Naive B cell (primary cell): ENCODE measurements at regions not wholly inside any gene's neighbourhood (a gene's known extent, or its start where the extent isn't known, plus 50 kb on each side); places are given as distances from the start of the nearest gene placed in this dataset.

Source experiments
- ATAC-seq, 2 donors: fragments of 150-1000 bp; cut with Tn5 transposase; 2 replicates each; pipeline ENCODE4 v1.10.0; 2021; ENCODE audit warnings: low read depth in 2 of 2, mild to moderate bottlenecking in 2 of 2, moderate library complexity in 2 of 2
- DNase-seq: peaks from one replicate; pipeline ENCODE4 v3.0.0; 2022
- H3K27ac Mint-ChIP-seq, 6 donors: one replicate each; pipeline ENCODE4 v1.8.0; 2020 to 2022; ENCODE audit warnings: mild to moderate bottlenecking in 6 of 6, mixed read lengths in 6 of 6, moderate library complexity in 5 of 6, inconsistent platforms in 2 of 6
- H3K27me3 Mint-ChIP-seq, 3 donors: one replicate each; pipeline ENCODE4 v1.8.0; 2021 to 2022; ENCODE audit warnings: mixed read lengths in 3 of 3, mild to moderate bottlenecking in 1 of 3
- H3K36me3 Mint-ChIP-seq, 2 donors: one replicate each; pipeline ENCODE4 v1.8.0; 2020 to 2022; ENCODE audit warnings: mixed read lengths in 2 of 2, inconsistent platforms in 1 of 2, mild to moderate bottlenecking in 1 of 2
- H3K4me1 Mint-ChIP-seq, 3 donors: one replicate each; pipeline ENCODE4 v1.8.0; 2020 to 2022; ENCODE audit warnings: mixed read lengths in 3 of 3, inconsistent platforms in 1 of 3, mild to moderate bottlenecking in 1 of 3, moderate library complexity in 1 of 3
- H3K4me3 Mint-ChIP-seq, 8 donors: one replicate each; pipeline ENCODE4 v1.8.0; 2020 to 2022; ENCODE audit warnings: mild to moderate bottlenecking in 8 of 8, mixed read lengths in 8 of 8, moderate library complexity in 8 of 8, inconsistent platforms in 2 of 8
- H3K9me3 Mint-ChIP-seq, 7 donors: one replicate each; pipeline ENCODE4 v1.8.0; 2020 to 2022; ENCODE audit warnings: mixed read lengths in 7 of 7, mild to moderate bottlenecking in 5 of 7, inconsistent platforms in 2 of 7, moderate library complexity in 1 of 7

DNA sequence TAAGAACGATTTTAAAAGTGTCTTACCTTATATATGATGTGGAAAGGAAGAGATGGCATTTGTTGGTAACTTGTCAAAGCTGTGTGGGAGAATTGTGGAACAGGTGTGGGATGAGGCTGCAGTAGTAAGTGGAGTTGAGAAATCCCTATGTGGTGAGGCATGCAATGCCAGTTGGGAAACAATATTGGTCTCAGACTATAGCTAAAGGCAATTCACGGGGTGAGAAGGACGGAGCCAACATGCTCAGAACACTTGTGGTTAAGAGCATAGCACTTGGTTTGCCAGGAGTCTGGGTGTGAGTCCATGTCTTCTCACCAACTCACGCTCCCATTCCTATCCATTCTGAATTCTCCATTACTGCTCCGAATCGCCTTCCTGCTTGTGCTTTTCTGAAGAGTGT is 615.6 kb upstream of the ADAMTS9 start:
- peaks cover 0 to 11% (median 4%) of the 10 kb centered on the region in 7 donors for H3K9me3 Mint-ChIP-seq
- no peak overlapping the region for H3K27ac Mint-ChIP-seq
- no peak overlapping the region for H3K4me3 Mint-ChIP-seq
- H3K4me1 Mint-ChIP-seq = no peaks in the 10 kb centered on the region
- ATAC-seq (no peak), DNase-seq (no peak)
- no peaks in the 10 kb centered on the region for H3K27me3 Mint-ChIP-seq
- H3K36me3 Mint-ChIP-seq = no peaks in the 10 kb centered on the region

DNA sequence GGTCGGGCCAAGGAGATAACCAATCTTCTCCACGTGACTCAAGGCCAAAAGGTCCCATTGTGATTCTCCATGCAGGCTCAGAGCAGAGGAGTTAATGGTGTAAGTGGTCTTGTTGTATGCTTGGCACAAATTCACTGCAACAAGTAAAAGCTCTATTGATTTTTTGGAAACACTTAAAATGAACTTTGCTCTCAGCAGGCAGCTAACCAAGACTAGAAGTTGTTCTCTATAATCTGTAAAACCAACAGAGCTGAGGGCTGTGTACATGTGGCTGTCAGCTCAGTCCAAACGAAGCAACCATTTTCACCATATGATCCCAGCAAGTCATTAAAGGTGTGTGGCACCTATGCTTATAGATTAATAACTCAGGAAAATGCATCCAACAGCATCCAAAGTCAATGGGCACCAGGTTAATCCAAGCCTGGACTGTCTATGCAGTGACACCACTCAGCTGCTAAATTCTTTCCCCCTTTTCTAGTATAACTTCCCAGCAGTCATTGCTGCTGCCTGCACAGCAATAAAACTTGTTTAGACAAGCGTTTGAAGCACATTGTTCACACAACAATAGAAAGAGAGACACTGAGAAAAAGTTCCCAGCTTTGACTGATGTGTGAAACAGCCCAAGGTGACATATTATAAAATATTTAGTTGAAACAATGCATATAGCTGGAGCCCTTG is 603.8 kb upstream of the ADAMTS9 start:
- no peaks in the 10 kb centered on the region for H3K27me3 Mint-ChIP-seq
- no peak overlapping the region for H3K4me3 Mint-ChIP-seq
- DNase-seq = no peak
- H3K27ac Mint-ChIP-seq = no peak overlapping the region
- H3K4me1 Mint-ChIP-seq = no peaks in the 10 kb centered on the region
- no peaks in the 10 kb centered on the region for H3K36me3 Mint-ChIP-seq
- H3K9me3 Mint-ChIP-seq = peaks cover 0 to 6% (median 3%) of the 10 kb centered on the region in 7 donors
- ATAC-seq = no peak

- DNase-seq = no peak
- peaks cover 0 to 15% (median under 1%) of the 10 kb centered on the region in 7 donors for H3K9me3 Mint-ChIP-seq
- ATAC-seq = no peak
- H3K4me3 Mint-ChIP-seq = no peak overlapping the region
- no peaks in the 10 kb centered on the region for H3K27me3 Mint-ChIP-seq
- H3K4me1 Mint-ChIP-seq = no peaks in the 10 kb centered on the region
- no peaks in the 10 kb centered on the region for H3K36me3 Mint-ChIP-seq
- H3K27ac Mint-ChIP-seq = no peak overlapping the region
Observed at GRCh38 chr3:65288776-65289175, 601.0 kb upstream of the ADAMTS9 start.

DNA sequence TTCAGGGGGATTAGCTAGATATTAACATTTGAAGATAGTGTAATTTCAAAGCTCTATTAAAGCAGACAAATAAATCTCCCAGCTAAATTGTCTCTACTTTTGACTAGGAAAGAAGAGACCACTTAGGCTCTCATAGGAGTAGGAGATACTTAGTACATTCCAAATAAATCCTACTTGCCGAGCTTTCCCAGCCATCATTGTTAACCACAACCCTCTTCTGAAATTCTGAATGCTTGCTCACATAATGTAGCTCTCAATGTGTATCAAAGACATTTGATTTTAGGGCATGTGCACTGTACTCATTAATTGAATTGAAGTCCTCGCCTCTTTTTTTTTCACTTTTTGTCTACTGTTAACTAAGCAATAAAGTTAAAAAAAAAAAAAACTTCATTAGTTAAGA is 598.2 kb upstream of the ADAMTS9 start:
- no peaks in the 10 kb centered on the region for H3K36me3 Mint-ChIP-seq
- peaks cover 0 to 16% (median 2%) of the 10 kb centered on the region in 7 donors for H3K9me3 Mint-ChIP-seq
- no peaks in the 10 kb centered on the region for H3K4me1 Mint-ChIP-seq
- ATAC-seq (no peak), DNase-seq (no peak)
- no peak overlapping the region for H3K27ac Mint-ChIP-seq
- no peak overlapping the region for H3K4me3 Mint-ChIP-seq
- no peaks in the 10 kb centered on the region for H3K27me3 Mint-ChIP-seq

DNA sequence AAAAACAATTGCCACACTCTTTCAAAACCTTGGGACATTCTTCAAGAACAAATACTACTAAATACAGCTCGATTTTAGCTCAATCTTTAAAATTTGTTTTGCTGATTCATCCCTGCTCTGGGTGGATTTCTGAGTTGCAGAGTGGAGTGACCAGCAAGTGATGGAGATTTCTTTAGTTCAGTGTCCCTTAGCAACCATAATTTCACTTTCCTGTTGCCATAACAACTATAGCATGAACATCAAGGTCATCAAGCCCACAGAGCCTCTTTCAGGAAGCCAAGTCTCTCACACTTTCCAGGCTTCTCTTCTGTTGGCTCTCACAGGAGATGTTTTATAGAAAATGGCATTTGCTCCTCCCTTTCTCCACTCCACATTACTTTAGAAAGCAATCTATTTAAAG is 597.2 kb upstream of the ADAMTS9 start:
- Mint-ChIP-seq H3K9me3 (peaks cover 0 to 16% (median 2%) of the 10 kb centered on the region in 7 donors), H3K4me1 (no peaks in the 10 kb centered on the region), H3K27ac (no peak overlapping the region), H3K4me3 (no peak overlapping the region), H3K27me3 (no peaks in the 10 kb centered on the region), H3K36me3 (no peaks in the 10 kb centered on the region)
- ATAC-seq (no peak), DNase-seq (no peak)

DNA sequence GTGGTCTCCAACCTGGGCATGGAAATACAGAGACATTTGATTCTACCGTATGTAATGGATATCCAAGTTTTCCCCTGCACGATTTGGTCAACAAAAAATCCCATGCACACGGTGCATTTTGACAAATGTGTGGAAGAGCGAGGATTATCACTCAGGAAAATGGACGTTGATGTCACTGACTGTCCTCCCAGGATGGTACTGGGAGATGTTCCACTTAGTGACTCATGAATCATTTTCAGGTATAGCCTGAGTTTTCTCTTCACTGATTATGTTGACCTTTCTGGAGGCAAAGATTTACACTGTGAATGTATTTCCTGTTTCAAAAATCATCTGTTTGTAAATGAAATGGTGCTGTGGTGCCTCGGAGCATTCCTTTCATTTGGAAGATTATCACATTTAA is 596.7 kb upstream of the ADAMTS9 start:
- DNase-seq = no peak
- Mint-ChIP-seq H3K9me3 (peaks cover 0 to 16% (median 2%) of the 10 kb centered on the region in 7 donors), H3K4me1 (no peaks in the 10 kb centered on the region), H3K4me3 (no peak overlapping the region), H3K27ac (no peak overlapping the region), H3K27me3 (no peaks in the 10 kb centered on the region), H3K36me3 (no peaks in the 10 kb centered on the region)
- no peak for ATAC-seq

GRCh38 chr3:65279225-65279782 is 591.5 kb upstream of the ADAMTS9 start:
- Mint-ChIP-seq H3K4me1 (no peaks in the 10 kb centered on the region), H3K27ac (no peak overlapping the region), H3K36me3 (no peaks in the 10 kb centered on the region), H3K9me3 (peaks cover 0 to 18% (median 4%) of the 10 kb centered on the region in 7 donors), H3K27me3 (no peaks in the 10 kb centered on the region), H3K4me3 (no peak overlapping the region)
- ATAC-seq (no peak), DNase-seq (no peak)

- ATAC-seq = no peak
- DNase-seq = no peak
- H3K4me3 Mint-ChIP-seq = no peak overlapping the region
- no peaks in the 10 kb centered on the region for H3K4me1 Mint-ChIP-seq
- no peak overlapping the region for H3K27ac Mint-ChIP-seq
- no peaks in the 10 kb centered on the region for H3K36me3 Mint-ChIP-seq
- H3K9me3 Mint-ChIP-seq = peaks cover 0 to 15% (median 2%) of the 10 kb centered on the region in 7 donors
- H3K27me3 Mint-ChIP-seq = no peaks in the 10 kb centered on the region
Observed at GRCh38 chr3:65277798-65278197, 590.0 kb upstream of the ADAMTS9 start.

GRCh38 chr3:65276551-65276950 is 588.8 kb upstream of the ADAMTS9 start:
- DNase-seq = no peak
- no peak for ATAC-seq
- Mint-ChIP-seq H3K27me3 (no peaks in the 10 kb centered on the region), H3K27ac (no peak overlapping the region), H3K36me3 (no peaks in the 10 kb centered on the region), H3K4me3 (no peak overlapping the region), H3K4me1 (no peaks in the 10 kb centered on the region), H3K9me3 (peaks cover 0 to 19% (median 2%) of the 10 kb centered on the region in 7 donors)

- DNase-seq = no peak
- no peak for ATAC-seq
- H3K27ac Mint-ChIP-seq = no peak overlapping the region
- no peaks in the 10 kb centered on the region for H3K36me3 Mint-ChIP-seq
- H3K9me3 Mint-ChIP-seq = peaks cover 0 to 10% (median 7%) of the 10 kb centered on the region in 7 donors
- H3K4me1 Mint-ChIP-seq = no peaks in the 10 kb centered on the region
- no peaks in the 10 kb centered on the region for H3K27me3 Mint-ChIP-seq
- no peak overlapping the region for H3K4me3 Mint-ChIP-seq
Observed at GRCh38 chr3:65268426-65268825, 580.6 kb upstream of the ADAMTS9 start.

- Mint-ChIP-seq H3K4me1 (no peaks in the 10 kb centered on the region), H3K27ac (no peak overlapping the region), H3K27me3 (no peaks in the 10 kb centered on the region), H3K4me3 (no peak overlapping the region), H3K9me3 (peaks cover 0 to 16% (median 6%) of the 10 kb centered on the region in 7 donors), H3K36me3 (no peaks in the 10 kb centered on the region)
- DNase-seq (no peak), ATAC-seq (no peak)
Observed at GRCh38 chr3:65265942-65266590, 578.3 kb upstream of the ADAMTS9 start.

DNA sequence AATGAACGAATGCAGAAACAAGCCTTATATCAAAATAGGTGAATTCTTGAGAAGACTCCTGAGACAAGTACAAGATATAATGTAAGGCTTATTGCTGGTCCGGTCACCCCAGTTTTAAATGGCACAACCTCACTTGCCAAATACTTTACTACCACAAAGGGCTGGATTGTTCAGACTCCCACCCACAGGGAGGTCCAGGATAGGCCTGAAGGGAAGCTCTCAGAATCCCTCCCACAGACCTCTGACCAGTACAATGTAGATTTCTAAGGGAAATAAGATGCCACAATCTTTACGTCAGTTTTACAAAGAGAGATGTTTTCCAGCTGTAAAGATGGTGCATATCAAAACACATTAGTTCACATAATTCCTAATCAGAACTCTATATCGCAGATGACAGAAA is 577.7 kb upstream of the ADAMTS9 start:
- no peaks in the 10 kb centered on the region for H3K36me3 Mint-ChIP-seq
- no peaks in the 10 kb centered on the region for H3K27me3 Mint-ChIP-seq
- no peak for DNase-seq
- no peak overlapping the region for H3K4me3 Mint-ChIP-seq
- H3K9me3 Mint-ChIP-seq = peaks cover 0 to 22% (median 7%) of the 10 kb centered on the region in 7 donors
- H3K4me1 Mint-ChIP-seq = no peaks in the 10 kb centered on the region
- no peak overlapping the region for H3K27ac Mint-ChIP-seq
- ATAC-seq = no peak

- Mint-ChIP-seq H3K4me1 (no peaks in the 10 kb centered on the region), H3K27ac (no peak overlapping the region), H3K36me3 (no peaks in the 10 kb centered on the region), H3K4me3 (no peak overlapping the region), H3K9me3 (peaks cover 0 to 17% (median 8%) of the 10 kb centered on the region in 7 donors), H3K27me3 (no peaks in the 10 kb centered on the region)
- DNase-seq (no peak), ATAC-seq (no peak)
Observed at GRCh38 chr3:65262548-65262947, 574.7 kb upstream of the ADAMTS9 start.

DNA sequence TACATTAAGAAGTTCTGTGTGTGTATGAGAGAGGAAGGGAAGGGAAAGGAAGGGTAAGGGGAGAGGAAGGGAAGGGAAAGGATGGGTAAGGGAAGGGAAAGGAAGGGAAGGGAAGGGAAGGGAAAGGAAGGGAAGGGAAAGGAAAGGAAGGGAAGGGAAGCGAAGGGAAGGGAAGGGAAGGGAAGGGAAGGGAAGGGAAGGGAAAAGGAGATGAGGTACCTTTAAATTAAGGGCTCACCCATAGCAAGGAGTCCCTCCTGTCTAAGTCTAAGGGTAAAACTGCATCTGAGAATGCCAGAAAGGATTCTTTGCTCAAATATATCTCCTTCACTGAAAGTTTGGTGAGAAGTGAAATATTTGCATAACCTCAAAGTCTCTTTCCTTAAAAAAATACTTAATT is 572.1 kb upstream of the ADAMTS9 start:
- H3K27ac Mint-ChIP-seq = no peak overlapping the region
- H3K36me3 Mint-ChIP-seq = no peaks in the 10 kb centered on the region

More for the DNA sequence above, 572.1 kb upstream of the ADAMTS9 start:
- H3K4me3 Mint-ChIP-seq = no peak overlapping the region
- no peaks in the 10 kb centered on the region for H3K4me1 Mint-ChIP-seq
- peaks cover 0 to 22% (median 8%) of the 10 kb centered on the region in 7 donors for H3K9me3 Mint-ChIP-seq
- no peaks in the 10 kb centered on the region for H3K27me3 Mint-ChIP-seq
- ATAC-seq (no peak), DNase-seq (no peak)
